HG03097 (cell line): ENCODE measurements at regions not wholly inside any gene's neighbourhood (a gene's known extent, or its start where the extent isn't known, plus 50 kb on each side); places are given as distances from the start of the nearest gene placed in this dataset.
"Not testable (repeated sequence)": the region's sequence is repeated elsewhere in the genome, so short reads cannot be mapped to it uniquely, and the experiment has no call there.

Experiments
- ATAC-seq: cut with Tn5 transposase; IDR thresholded peaks from one replicate; pipeline ENCODE4 v1.9.1; 2021; ENCODE audit not compliant: unreplicated experiment, low FRiP score

DNA sequence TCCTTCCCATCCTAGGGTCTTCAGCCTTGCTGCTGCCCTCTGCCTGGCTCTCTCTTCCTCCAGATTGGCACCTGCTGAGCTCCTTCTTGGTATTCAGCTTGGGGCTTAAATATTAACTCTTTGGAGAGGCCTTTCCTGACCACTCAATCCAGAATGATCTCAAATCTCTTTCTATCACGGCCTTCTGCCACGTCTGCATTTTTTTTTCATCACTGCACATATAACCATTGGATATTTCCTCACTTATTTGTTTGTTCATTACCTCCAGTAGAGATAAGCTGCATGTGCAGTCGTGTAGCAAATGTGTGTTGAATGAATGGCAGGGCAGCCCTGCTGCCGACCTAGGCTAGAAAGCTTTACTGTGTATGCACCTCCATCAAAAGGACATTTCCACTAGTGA is 51.6 kb upstream of the MPP7 start:
- ATAC-seq: no peak

DNA sequence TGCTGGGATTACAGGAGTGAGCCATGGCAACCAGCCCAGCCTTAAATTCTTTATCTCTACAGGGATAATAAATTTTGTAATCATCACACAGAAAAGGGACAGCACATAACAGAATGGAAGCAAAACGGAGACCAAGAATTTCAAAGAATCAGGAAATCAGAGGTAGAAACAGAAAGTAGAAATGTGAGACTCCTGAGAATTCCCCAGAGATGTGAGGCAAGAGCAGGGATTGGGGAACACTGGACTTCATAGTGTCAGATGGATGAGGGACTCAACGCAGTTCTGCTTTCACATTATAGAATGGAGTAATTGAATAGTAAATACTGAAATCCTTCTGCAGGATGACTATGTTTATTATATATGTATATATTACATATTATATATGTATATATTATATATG is 52.5 kb upstream of the MPP7 start:
- ATAC-seq: no peak

DNA sequence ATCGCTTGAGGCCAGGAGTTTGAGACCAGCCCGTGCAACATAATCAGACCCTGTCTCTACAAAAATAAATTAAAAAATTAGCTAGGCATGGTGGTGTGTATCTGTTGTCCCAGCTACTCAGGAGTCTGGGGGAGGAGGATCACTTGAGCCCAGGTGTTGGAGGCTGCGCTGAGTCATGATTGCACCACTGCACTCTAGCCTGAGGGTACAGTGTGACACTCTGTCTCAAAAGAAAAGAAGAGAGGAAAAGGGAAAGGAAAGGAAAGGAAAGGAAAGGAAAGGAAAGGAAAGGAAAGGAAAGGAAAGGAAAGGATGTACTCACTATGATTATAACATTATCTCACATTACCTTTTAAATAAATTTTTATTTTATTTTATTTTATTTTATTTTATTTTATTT is 56.5 kb upstream of the MPP7 start:
- ATAC-seq: no peak

DNA sequence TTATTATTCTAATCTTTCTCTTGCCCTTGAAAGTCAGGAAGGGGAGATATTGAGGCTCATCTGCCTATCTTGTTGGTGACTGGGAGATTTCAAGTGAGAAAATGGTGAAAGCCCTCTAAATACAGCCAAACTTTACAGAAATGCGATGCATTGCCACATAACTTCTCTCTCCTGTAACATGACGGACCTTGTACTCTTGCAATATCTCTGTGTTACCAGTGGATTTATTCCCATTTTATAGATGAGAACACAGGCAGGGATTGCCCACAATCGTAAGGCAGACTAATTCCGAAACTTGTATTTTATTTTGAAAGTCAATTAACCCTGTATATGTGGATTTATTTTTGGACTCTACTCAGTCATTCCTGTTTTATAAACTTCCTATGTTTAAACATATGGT is 57.3 kb upstream of the MPP7 start:
- ATAC-seq: no peak

DNA sequence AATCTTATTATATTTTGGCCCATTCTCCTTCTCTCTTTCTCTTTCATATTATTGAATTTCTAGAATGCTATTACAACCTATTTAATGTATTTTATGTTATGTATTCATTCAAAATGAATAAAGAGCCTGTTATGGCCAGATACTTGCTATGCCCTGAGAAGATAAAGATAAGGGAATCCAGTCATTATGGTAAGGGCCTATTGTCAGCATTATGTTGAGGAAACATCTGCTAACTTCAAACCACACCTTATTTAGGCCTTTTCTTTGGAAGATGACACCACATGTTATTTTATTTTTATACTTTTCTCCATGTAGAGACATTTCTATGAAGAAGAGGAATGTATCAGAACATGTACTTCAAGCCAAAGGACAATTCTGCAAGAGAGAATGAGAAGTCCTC is 60.5 kb upstream of the MPP7 start:
- no peak for ATAC-seq

DNA sequence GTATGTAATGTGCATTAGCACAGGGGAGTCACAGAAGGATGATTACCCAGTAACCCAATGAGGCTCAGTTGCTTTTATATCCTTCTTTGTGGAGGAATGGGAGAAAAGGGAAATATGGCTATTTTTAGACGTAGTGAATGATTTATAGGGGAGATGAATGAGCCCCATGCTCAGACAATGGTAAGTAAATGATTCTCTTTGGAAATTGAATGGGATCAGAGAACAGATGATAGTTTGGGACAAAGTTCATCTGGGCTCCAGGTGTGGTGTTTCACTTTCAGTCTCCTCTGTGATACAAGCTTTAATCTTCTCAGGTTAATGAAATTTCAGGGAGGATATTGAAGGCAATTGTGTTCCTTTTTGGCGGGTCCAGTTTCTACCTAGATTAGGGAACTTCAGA is 63.0 kb upstream of the MPP7 start:
- no peak for ATAC-seq

DNA sequence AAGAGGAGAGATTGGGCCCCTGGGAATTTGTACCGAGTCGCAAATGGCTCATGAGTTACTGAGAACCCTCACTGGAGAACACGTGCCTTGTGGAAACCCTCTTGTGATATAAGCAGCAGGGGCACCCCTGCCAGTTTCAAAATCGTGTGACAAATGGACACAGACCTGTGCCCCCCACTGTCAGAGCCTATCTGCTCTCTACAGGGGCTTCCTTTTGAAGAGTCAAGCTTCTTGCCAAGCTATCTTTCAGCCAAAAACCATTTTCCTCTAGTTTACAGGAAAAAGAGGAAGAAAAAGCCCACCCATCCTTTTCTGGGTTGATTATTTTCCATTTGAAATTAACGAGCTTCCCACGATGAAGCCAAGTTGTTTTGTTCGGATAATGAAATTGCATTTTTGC is 64.1 kb upstream of the MPP7 start:
- no peak for ATAC-seq

DNA sequence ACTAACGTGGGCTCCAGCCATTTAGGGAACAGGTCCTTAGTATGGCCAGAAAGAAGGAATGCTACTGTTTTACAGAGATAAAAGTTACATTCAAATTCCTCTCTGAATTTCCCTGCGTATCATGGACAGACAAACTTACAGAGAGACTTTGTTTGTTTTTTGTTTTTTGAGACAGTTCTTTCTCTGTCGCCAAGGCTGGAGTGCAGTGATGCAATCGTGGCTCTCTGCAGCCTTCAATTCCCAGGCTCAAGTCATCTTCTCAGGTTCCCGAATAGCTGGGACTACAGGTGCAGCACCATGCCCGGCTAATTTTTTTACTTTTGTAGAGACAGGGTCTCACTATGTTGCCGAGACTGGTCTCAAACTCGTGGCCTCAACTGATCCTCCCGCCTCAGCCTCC is 64.5 kb upstream of the MPP7 start:
- ATAC-seq: no peak

DNA sequence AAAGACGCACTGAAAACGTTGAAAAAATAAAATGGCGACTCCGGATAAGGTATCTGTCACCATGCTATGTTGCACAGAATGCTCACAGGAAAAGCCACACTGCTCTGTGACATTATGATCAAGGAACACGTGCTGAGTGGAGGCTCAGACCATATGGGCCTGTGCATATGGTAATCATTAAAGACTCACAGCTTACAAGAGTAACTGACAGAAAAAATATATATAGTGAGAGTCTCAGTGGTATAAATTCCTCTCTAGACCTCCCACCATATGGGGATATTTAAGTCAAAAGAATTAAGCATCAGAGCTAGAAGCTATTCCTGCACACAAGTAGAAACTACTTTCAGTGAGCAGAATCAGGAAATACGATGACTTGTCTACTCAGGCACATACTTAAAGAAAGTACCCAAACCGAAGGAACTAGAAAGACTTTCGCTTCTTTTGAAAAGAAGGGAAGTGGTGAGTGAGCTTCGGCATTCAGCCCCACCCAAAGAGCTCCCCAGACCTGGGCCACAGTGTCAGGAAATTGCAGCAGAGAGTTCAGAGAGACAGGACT is 65.1 kb upstream of the MPP7 start:
- peak; percentile 89 for ATAC-seq

DNA sequence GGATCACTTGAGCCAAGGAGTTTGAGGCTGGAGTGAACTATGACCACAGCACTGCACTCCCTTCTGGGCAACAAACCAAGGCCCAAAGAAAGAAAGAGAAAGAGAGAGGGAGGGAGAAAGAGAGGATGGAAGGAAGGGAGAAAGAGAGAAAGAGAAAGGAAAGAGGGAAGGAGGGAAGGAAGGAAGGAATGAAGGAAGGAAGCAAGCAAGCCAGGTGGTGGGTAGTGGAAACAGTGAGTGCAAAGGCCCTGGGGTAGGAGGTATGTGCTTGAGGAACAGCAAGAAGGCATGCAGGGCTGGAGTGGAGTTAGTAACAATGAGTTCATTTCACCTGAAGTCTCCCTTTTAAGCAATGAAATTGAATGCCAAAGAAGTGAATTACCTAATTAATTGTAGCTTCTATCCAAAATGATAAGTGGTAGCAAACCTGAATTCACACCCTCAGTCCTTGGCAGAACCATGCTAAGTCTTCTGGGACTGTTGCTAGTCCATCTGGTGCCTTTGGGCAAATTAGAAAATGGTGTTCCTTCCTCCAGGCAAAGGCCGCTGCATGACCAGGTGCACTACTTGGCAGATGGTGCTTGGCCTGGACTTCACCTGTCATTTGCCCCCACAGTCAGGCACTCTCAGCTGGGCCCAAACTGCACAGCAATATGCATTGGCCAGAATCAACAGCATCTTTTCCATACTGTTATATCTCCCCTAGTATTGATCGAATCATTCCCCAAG is 67.4 kb upstream of the MPP7 start:
- ATAC-seq: no peak

DNA sequence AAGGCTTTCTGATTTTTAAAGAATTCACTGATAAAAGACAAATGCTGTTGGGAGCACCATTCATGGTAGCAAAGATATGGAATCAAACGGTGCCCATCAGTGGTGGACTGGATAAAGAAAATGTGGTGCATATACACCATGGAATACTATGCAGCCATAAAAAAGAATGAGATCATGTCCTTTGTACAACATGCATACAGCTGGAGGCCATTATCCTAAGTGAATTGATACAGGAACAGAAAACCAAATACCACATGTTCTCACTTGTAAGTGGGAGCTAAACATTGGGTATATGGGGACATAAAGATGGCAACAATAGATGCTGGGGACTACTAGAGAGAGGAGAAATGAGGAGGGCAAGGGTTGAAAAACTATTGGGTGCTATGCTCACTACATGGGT is 68.8 kb upstream of the MPP7 start:
- not testable (repeated sequence) for ATAC-seq

DNA sequence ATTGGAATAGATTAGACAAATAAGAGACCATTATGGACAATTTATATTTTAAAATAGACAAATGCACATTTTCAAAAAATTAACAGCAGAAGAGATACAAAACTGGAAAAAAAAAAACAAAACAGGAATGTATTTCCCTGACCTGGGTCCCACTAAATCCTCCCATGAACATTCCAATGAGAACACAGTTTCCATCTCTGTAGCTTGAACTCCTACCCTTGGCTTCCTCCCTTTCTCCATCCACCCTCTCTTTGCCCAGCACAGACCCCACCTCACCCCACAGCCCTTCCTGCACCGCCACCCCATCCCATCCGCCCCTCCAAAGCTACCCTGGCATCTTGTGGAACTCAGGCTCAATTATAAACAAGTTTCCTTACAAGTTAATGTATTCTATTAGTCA is 71.2 kb upstream of the MPP7 start:
- ATAC-seq: no peak

DNA sequence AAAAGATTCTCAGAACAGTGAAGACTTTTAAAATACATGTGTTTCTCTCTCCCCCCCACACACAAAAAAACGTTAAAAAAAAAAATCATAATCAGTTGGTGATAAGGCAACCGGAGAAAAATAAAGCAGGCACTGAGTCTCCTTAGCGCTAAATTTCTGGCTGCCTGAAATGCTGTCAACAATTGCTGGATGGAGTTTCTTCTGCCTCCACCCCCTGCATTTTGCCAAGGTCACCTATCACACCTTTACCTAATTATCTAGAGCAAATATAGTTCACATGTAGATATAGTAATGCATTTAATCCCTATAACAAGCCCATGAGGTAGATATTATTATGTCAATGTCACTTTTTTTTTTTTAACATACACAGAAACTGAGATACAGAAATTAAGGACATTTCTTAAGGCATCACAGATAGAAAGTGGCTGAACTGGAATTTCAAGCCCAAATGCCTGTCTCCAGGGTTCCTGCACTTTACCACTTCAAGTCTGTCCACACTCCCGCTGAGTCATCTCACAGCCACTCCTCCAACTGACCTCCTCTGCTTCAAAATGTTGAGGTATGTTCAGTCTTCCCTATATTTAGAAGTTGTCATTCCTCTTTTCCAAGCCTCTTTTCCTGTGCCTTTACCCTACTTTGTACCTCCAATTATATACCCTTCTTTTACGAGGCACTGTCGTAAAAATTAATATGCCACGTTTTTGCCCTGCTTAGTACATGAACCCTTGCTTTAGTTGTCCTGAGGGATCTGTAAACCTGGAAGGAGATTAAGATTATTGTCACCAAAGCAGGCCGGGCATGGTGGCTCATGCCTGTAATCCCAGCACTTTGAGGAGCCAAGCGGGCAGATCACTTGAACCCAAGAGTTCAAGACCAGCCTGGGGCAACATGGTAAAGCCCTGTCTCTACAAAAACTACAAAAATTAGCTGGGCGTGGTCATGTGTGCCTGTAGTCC is 72.8 kb upstream of the MPP7 start:
- ATAC-seq: no peak

DNA sequence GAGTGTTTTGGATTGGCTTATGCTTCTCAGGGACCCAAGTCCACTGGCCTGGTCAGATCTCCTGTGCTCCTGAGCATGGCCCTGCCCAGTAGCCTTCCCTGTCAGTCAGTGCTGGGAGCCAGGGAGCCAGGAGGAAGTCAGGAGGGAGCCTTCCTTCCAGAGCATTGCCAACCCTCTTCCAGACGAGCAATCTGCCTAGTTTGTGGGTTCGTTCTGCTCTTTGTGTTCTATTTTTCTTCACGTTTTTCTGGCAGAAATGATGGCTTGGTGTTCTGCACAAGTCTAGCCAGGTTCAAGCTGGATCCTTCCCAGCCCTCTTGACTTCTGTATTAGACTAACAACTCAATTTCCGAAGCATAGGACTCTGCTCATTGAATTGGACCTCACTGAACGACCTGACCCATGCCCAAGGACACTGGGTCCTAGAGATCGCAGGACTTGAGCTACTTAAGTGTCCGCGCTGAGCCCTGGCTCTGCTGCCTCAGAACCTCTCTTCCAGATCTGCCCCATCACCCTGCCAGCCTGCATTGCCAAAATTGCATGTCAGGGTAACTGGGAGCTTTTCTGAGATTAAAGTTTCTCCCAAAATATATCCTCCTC is 76.2 kb upstream of the MPP7 start:
- no peak for ATAC-seq

DNA sequence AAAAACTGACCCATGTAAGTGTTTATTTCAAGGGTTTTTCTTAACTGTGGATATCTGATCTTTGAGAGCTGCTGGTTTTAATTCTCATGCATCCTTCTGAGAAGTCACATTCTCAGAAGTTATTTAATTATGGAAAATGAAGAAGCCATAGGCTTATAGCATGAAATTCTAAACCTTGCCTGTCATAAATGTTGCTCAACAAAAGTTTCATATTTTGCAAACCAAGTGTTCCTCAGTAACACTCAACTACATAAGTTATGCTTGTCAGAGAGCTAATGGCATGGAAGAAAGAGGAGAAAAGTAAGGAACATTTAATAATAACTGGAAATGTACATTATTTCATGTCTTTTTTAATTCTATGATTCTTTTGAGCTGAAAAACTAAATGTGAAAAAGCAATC is 78.6 kb upstream of the MPP7 start:
- ATAC-seq: no peak

DNA sequence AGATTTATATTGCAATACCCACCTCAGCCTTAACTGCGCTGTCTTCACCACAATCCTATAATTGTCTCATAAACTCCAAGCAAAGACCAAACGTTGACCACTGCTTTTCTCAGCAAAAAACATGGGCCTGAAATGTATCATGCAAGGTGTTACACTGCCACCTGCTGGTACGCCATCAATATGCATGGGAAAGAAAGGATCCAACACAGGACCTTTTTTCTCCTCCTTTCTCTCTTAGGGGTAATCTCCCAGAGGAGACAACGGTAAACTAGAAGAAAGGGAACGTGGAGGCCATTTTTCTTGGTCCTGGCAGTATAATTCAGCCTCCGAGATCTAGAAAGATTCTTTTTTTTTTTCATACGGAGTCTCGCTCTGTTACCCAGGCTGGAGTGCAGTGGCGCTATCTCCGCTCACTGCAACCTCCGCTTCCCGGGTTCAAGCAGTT is 79.1 kb upstream of the MPP7 start:
- ATAC-seq: peak; percentile 83

DNA sequence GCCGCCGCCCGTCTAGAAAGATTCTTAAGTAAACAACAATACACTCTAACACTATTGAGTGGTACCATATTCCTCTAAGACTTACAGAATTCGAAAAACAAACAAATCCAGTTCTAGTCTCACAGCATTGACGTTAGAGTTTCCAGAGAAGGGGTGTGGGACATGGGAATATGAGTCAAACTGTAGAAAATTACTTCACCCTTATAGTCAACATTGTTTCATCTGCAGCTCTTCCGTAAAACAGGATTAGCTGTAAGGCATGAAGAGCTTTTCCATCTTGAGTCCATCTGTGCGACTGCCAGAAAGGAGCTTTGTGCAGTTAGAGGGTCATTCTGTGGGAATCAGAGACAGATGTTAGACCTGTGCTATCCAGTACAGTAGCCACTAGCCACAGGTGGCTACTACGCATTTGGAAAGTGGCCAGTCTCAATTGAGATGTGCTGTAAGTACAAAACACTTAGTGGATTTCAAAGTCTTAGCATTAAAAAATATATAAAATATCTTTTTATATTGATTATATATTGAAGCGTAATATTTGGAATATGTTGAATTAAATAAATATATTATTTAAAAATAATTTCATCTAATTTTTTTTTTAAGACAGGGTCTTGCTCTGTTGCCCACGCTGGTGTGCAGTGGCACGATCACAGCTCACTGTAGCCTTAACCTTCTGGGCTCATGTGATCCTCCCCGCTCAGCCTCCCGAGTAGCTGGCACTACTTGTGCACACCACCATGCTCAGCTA is 79.8 kb upstream of the MPP7 start:
- no peak for ATAC-seq

DNA sequence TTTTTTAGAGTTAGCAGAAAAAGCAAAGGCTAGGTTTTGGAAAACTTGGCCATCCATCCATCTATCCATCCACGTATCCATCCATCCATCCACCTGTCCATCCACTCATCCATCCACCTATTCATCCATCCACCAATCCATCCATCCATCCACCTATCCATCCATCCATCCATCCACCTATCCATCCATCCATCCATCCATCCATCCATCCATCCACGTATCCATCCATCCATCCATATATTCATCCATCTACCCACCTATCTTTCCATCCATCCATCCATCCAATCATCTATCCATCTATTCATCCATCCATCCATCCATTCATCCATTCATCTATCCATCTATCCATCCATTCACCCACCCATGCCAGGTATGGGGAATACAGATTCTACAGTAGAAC is 81.7 kb upstream of the MPP7 start:
- ATAC-seq: no peak

DNA sequence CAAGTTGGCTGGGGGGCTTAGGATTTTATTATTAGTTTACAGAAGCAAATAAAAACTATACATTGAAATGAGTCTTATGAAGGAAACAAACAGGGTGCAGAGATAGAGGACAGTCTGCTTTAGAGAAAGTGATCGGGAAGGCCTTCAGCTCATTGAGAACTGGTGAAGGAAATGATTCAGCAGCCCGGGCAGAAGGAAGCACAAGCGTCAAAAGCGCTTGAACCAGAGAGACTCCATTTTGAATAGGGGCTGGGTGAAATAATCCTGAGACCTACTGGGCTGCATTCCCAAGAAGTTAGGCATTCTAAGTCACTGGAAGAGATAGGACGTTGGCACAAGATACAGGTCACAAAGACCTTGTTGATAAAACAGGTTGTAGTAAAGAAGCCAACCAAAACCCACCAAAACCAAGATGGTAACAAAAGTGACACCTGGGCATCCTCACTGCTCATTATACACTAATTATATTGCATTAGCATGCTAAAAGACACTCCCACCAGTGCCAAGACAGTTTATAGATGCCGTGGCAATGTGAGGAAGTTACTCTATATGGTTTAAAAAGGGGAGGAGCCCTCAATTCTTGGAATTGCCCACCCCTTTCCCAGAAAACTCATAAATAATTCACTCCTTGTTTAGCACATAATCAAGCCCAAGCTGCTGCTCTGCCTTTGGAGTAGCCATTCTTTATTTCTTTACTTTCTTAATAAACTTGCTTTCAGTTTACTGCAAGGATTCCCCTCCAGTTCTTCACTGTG is 83.1 kb upstream of the MPP7 start:
- ATAC-seq: no peak

DNA sequence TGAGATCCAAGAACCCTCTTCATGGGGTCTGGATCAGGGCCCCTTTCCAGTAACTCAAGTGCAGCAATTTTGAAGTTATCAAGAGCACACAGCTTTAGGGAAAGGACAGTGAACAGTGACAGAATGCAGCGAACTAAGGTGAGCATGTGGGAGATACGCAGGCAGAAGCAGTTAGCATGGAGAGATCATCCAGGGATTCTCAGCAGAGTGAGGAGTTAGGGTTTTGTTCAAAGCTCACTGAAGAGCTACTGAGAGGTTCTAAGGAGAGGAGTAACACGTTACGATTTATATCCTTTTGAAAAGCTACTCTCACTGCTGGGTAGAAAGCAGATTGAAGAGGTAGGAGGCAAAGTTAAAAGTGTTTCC is 83.6 kb upstream of the MPP7 start:
- ATAC-seq: no peak
